ENCODE measurements at regions not wholly inside any gene's neighbourhood (a gene's known extent, or its start where the extent isn't known, plus 50 kb on each side); places are given as distances from the start of the nearest gene placed in this dataset.

DNA sequence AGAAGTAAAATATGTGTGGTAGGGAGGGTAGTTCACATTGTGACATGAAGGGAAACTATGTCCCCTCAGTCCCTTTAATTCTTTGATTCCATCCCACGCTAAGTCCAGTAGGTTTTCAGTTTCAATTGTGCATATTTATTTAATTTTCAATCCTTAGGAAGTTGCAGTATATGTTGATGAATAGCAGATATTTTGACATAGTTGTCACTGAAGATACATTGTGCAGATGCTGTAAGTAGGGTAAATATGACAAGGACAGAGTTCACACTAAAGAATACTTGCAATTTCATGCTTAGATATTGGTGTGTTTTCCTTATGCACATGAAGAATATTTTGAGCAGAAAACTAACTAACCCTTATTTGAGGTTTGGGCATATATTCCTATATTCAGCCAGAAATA, 595.4 kb upstream of the MIR17HG start:
- no peak overlapping the region for H3K9ac ChIP-seq (ENCODE audit: low read depth, low read length)
- H3K9me3 ChIP-seq (ENCODE audit: control insufficient read depth, insufficient read depth, low read length), result no peaks in the 10 kb centered on the region
- no peaks in the 10 kb centered on the region for H3K4me1 ChIP-seq (ENCODE audit: control insufficient read depth, insufficient read depth, low read length)
- no peaks in the 10 kb centered on the region for H3K27me3 ChIP-seq (ENCODE audit: control insufficient read depth, insufficient read depth, low read length)
- H3K4me3 ChIP-seq (ENCODE audit: low read depth, low read length), result no peak overlapping the region
- H3K36me3 ChIP-seq (ENCODE audit: control insufficient read depth, insufficient read depth, low read length), result no peaks in the 10 kb centered on the region

DNA sequence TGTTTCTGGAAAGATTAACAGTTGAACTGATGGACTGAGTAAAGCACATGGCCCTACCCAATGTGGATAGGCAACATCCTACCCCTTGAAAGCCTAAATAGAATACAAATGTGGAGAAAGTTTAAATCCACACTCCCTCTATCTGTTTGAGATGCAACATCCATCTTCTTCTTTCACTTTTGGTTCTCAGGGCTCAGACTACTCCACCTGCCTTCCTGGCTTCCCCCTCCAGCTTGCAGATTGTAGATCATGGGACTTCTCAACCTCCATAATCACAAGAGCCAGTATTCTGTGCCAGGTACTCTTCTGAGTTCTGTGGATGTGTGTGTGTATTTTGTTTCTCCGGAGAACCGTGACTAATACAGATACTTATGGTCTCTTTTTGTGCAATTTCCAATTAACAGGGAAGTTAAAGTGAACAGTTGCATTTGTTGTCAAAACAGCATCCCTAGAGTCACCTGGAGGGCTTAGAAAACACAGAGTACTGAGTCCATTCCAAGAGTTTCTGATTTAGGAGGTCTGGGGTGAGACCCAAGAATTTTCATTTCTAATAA, 590.3 kb upstream of the MIR17HG start:
- Histone ChIP-seq H3K27me3 (ENCODE audit: control insufficient read depth, insufficient read depth, low read length) (no peaks in the 10 kb centered on the region), H3K9ac (ENCODE audit: low read depth, low read length) (no peak overlapping the region), H3K9me3 (ENCODE audit: control insufficient read depth, insufficient read depth, low read length) (no peaks in the 10 kb centered on the region), H3K4me1 (ENCODE audit: control insufficient read depth, insufficient read depth, low read length) (no peaks in the 10 kb centered on the region), H3K4me3 (ENCODE audit: low read depth, low read length) (no peak overlapping the region), H3K36me3 (ENCODE audit: control insufficient read depth, insufficient read depth, low read length) (no peaks in the 10 kb centered on the region)

DNA sequence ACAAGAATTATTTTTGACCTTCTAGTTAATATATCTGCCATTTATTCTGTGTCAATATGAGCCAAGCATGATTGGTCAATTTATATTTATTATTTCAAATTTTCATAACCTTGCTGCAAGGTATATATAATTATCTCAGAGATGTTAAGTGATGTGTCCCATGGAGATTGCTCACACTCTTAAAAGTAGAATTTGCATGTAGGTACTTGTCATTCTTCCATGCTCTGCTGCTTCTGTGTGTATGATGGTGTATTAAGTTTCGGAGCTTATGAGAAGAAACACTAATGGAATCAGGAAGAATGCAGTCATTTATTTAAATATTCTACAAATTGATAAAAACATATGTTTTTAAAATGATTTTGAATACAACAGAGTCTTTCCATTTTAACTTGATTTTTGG, 586.8 kb upstream of the MIR17HG start:
- Histone ChIP-seq H3K9me3 (ENCODE audit: control insufficient read depth, insufficient read depth, low read length) (no peaks in the 10 kb centered on the region), H3K27me3 (ENCODE audit: control insufficient read depth, insufficient read depth, low read length) (no peaks in the 10 kb centered on the region), H3K36me3 (ENCODE audit: control insufficient read depth, insufficient read depth, low read length) (no peaks in the 10 kb centered on the region), H3K4me1 (ENCODE audit: control insufficient read depth, insufficient read depth, low read length) (no peaks in the 10 kb centered on the region), H3K9ac (ENCODE audit: low read depth, low read length) (no peak overlapping the region), H3K4me3 (ENCODE audit: low read depth, low read length) (no peak overlapping the region)

DNA sequence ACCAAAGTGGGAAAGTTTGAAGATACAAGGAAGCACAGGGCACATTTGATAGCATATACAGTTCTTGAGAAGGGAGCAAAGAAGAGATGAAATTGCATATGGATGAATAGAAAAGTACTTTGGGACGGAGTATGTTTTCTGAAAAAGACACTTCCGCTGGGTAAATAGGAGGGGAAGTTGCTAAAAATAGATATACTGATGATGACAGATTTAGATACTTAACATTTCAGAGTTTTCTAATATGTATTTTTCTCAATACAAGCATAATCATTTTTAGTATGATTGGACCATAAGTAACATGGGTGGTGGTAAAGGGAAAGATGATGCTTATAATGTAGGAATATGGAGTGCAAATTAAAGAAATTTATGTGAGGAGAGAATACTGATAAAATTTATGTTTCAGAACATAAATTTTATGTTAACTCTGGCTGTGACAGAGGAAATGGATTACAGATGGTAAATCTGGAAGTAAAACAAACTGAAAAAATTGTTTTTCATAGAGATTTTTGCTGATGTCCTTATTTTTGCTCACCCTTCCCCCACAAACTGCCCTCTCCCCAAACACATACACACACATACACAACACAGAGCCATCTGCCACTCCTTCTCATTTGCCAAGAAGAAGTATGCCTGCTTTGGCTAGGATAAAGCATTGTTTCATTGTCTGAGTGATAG, 583.9 kb upstream of the MIR17HG start:
- H3K4me3 ChIP-seq (ENCODE audit: low read depth, low read length), result no peak overlapping the region
- H3K9ac ChIP-seq (ENCODE audit: low read depth, low read length), result no peak overlapping the region
- no peaks in the 10 kb centered on the region for H3K9me3 ChIP-seq (ENCODE audit: control insufficient read depth, insufficient read depth, low read length)
- H3K4me1 ChIP-seq (ENCODE audit: control insufficient read depth, insufficient read depth, low read length), result no peaks in the 10 kb centered on the region
- H3K36me3 ChIP-seq (ENCODE audit: control insufficient read depth, insufficient read depth, low read length), result no peaks in the 10 kb centered on the region
- H3K27me3 ChIP-seq (ENCODE audit: control insufficient read depth, insufficient read depth, low read length), result no peaks in the 10 kb centered on the region

DNA sequence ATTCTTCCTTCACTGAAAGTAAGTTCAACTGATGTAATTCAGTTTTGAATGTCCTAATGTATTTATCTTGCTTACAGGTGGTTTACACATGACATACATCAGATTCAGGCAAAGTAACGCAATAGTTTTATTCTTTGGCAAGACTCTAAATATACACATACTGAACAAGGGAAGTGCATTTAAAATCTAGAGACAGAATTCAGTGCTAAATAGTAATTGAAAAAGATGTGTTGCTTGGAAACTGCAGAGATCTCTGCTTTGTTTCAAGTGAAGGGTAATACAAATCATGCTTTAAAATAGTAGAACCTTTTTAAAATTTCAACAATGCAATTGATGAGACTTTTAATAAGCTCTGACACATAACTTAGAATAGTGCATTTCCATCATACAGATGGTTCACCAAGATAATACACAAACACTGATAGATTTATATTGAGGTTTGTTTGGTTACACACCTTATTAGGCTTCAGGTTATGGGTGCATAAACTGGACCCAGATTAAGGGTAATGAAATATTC, 581.0 kb upstream of the MIR17HG start:
- Histone ChIP-seq H3K9me3 (ENCODE audit: control insufficient read depth, insufficient read depth, low read length) (no peaks in the 10 kb centered on the region), H3K27me3 (ENCODE audit: control insufficient read depth, insufficient read depth, low read length) (no peaks in the 10 kb centered on the region), H3K4me3 (ENCODE audit: low read depth, low read length) (no peak overlapping the region), H3K36me3 (ENCODE audit: control insufficient read depth, insufficient read depth, low read length) (no peaks in the 10 kb centered on the region), H3K9ac (ENCODE audit: low read depth, low read length) (no peak overlapping the region), H3K4me1 (ENCODE audit: control insufficient read depth, insufficient read depth, low read length) (no peaks in the 10 kb centered on the region)

DNA sequence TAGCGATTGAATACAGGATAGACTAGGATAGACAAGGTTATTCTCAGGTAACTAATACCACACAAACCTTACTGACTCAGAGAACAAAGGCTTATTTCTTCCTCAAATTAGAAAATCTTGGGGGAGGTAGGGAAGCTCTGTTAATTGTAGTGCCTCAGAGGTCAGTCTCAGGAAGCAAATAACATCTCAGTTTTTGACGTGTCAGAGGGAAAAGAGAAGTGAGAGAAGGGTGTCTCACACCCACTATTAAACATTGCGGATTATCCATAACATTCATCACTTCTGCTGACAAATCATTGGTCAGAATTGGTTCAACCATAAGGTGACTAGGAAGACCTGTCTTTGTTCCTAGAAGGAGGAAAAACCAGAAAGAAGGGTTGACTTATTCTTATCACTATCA, 579.4 kb upstream of the MIR17HG start:
- H3K27me3 ChIP-seq (ENCODE audit: control insufficient read depth, insufficient read depth, low read length), result no peaks in the 10 kb centered on the region
- H3K36me3 ChIP-seq (ENCODE audit: control insufficient read depth, insufficient read depth, low read length), result no peaks in the 10 kb centered on the region
- H3K9ac ChIP-seq (ENCODE audit: low read depth, low read length), result no peak overlapping the region
- H3K4me3 ChIP-seq (ENCODE audit: low read depth, low read length), result no peak overlapping the region
- no peaks in the 10 kb centered on the region for H3K4me1 ChIP-seq (ENCODE audit: control insufficient read depth, insufficient read depth, low read length)
- no peaks in the 10 kb centered on the region for H3K9me3 ChIP-seq (ENCODE audit: control insufficient read depth, insufficient read depth, low read length)

DNA sequence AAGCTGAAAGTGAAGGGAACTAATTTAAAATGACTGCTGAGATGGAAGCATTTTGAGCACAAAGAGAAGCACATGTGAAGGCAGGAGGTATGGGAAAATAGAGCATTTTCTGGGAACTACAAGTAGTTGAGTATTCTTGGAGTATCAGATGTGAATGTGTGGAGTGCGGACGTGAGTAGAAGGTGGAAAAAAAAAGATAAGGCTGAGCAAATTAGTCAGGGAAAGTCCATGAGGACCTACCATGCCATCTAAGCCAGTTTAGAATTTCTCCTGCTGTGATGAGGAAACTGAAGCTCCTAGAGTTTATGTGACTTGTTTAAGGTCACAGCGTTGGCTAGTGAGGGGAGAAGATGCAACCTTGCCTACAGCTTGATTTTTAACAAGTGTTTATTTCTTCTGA, 578.1 kb upstream of the MIR17HG start:
- no peaks in the 10 kb centered on the region for H3K36me3 ChIP-seq (ENCODE audit: control insufficient read depth, insufficient read depth, low read length)
- H3K4me1 ChIP-seq (ENCODE audit: control insufficient read depth, insufficient read depth, low read length), result peaks cover 9% of the 10 kb centered on the region
- H3K9ac ChIP-seq (ENCODE audit: low read depth, low read length), result no peak overlapping the region
- no peaks in the 10 kb centered on the region for H3K27me3 ChIP-seq (ENCODE audit: control insufficient read depth, insufficient read depth, low read length)
- no peaks in the 10 kb centered on the region for H3K9me3 ChIP-seq (ENCODE audit: control insufficient read depth, insufficient read depth, low read length)
- H3K4me3 ChIP-seq (ENCODE audit: low read depth, low read length), result no peak overlapping the region

DNA sequence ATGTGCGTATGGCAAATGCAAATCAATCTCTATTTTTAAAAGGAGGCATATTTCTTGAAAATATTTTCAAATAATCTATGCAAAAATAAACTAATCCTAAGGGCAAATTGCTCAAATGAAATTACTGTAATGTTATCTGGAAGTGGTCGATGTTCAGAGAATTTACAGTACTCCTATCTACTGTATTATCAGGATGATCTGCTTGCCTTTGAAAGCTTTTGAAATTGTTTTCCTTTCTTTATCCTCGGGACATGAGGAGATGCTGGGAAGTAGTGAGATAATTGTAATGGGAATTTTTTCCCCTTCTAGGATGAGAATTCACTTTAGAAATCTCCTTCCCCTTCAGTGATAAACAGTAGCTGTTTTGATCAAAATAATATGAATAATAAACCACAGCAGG, 577.2 kb upstream of the MIR17HG start:
- Histone ChIP-seq H3K27me3 (ENCODE audit: control insufficient read depth, insufficient read depth, low read length) (no peaks in the 10 kb centered on the region), H3K4me3 (ENCODE audit: low read depth, low read length) (no peak overlapping the region), H3K36me3 (ENCODE audit: control insufficient read depth, insufficient read depth, low read length) (no peaks in the 10 kb centered on the region), H3K9ac (ENCODE audit: low read depth, low read length) (no peak overlapping the region), H3K9me3 (ENCODE audit: control insufficient read depth, insufficient read depth, low read length) (no peaks in the 10 kb centered on the region), H3K4me1 (ENCODE audit: control insufficient read depth, insufficient read depth, low read length) (peaks cover 12% of the 10 kb centered on the region)

DNA sequence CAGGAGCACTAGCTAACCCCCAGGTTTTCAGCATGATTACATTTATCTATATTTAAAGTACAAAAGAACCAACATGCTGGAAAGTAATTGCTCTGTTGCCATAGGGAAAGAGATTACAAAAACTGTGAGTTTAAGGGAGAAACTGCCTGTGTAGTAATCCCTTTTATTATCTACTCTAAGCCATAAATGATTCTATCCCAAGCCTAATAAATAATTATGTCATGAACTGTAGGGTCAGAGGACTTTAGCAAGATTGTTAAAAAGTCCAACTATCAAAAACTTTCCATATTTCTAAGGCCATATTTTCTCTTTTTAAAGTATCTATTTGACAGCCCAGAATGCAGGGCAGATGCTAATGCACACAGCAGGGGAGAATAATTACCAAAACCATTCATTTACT, 573.8 kb upstream of the MIR17HG start:
- Histone ChIP-seq H3K9ac (ENCODE audit: low read depth, low read length) (no peak overlapping the region), H3K27me3 (ENCODE audit: control insufficient read depth, insufficient read depth, low read length) (no peaks in the 10 kb centered on the region), H3K4me1 (ENCODE audit: control insufficient read depth, insufficient read depth, low read length) (peaks cover 12% of the 10 kb centered on the region), H3K36me3 (ENCODE audit: control insufficient read depth, insufficient read depth, low read length) (no peaks in the 10 kb centered on the region), H3K4me3 (ENCODE audit: low read depth, low read length) (no peak overlapping the region), H3K9me3 (ENCODE audit: control insufficient read depth, insufficient read depth, low read length) (no peaks in the 10 kb centered on the region)

DNA sequence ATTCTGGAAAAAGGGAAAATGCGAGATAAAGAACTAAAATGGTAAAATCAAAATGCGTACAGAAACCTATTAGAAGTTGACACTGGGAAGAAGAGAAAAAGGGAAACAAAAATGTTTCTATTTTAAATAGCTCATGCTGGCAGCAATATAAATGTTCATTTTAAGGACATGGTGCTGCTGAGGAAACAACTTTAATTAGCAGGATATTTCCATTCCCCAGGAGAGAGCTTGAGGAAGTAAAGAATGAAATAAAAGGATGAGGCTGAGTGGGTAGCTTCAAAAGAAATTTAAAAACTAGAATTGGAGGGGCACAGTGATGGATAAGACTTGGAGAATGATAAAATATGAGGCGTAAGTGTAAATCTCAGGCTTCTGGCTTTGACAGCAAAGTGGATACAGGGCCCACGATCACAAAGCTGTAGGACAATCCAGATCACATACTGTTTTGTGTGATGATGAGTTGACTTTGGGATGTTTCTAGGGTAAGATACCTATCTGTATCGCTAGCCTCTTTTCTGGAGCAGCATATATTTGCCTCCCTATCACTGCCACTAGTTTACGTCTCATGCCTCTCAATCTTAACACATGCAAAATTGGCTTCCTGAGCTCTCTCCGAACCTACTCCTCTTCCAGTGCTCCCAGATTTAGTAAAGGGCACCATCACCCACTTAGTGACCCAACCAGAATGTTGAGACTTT, 571.3 kb upstream of the MIR17HG start:
- H3K36me3 ChIP-seq (ENCODE audit: control insufficient read depth, insufficient read depth, low read length), result no peaks in the 10 kb centered on the region
- H3K4me1 ChIP-seq (ENCODE audit: control insufficient read depth, insufficient read depth, low read length), result peaks cover 12% of the 10 kb centered on the region
- no peak overlapping the region for H3K9ac ChIP-seq (ENCODE audit: low read depth, low read length)
- no peaks in the 10 kb centered on the region for H3K9me3 ChIP-seq (ENCODE audit: control insufficient read depth, insufficient read depth, low read length)
- H3K4me3 ChIP-seq (ENCODE audit: low read depth, low read length), result no peak overlapping the region
- no peaks in the 10 kb centered on the region for H3K27me3 ChIP-seq (ENCODE audit: control insufficient read depth, insufficient read depth, low read length)

DNA sequence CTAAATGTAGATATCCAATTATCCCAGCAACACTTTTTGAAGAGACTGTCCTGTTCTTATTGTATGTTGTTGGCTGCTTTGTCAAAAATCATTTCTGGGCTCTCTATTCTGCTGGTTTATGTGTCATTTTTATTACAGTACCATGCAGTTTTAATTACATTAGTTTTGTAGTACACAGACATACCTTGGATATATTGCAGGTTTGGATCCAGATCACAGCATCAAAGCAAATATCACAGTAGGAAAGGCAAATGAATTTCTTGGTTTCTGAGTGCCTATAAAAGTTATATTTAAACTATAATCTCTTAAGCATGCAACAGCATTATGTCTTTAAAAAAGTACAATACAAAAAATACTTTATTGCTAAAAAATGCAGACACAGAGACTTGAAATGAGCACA, 564.2 kb upstream of the MIR17HG start:
- Histone ChIP-seq H3K9ac (ENCODE audit: low read depth, low read length) (no peak overlapping the region), H3K4me3 (ENCODE audit: low read depth, low read length) (no peak overlapping the region), H3K27me3 (ENCODE audit: control insufficient read depth, insufficient read depth, low read length) (no peaks in the 10 kb centered on the region), H3K9me3 (ENCODE audit: control insufficient read depth, insufficient read depth, low read length) (no peaks in the 10 kb centered on the region), H3K4me1 (ENCODE audit: control insufficient read depth, insufficient read depth, low read length) (no peaks in the 10 kb centered on the region), H3K36me3 (ENCODE audit: control insufficient read depth, insufficient read depth, low read length) (no peaks in the 10 kb centered on the region)

DNA sequence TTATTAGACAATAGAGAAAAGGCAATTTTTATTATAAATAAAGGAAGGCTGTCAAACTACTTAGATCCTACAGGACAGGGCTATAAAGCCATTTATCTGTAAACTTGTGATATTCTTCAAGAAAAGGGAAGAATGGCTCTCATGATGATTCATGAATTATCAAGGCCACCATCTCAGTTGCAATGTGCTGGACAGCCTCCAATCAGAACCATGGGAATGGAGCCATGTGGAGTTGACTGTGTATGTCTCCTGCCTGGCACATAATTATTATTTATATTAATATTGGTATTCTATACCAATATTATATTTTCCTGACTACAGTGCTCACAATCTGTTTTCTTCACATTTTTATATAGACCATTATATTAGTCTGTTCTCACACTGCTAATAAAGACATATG, 560.5 kb upstream of the MIR17HG start:
- no peaks in the 10 kb centered on the region for H3K36me3 ChIP-seq (ENCODE audit: control insufficient read depth, insufficient read depth, low read length)
- no peaks in the 10 kb centered on the region for H3K27me3 ChIP-seq (ENCODE audit: control insufficient read depth, insufficient read depth, low read length)
- H3K4me1 ChIP-seq (ENCODE audit: control insufficient read depth, insufficient read depth, low read length), result peaks cover 3% of the 10 kb centered on the region
- no peak overlapping the region for H3K4me3 ChIP-seq (ENCODE audit: low read depth, low read length)
- no peak overlapping the region for H3K9ac ChIP-seq (ENCODE audit: low read depth, low read length)
- no peaks in the 10 kb centered on the region for H3K9me3 ChIP-seq (ENCODE audit: control insufficient read depth, insufficient read depth, low read length)
